ENCODE measurements at regions not wholly inside any gene's neighbourhood (a gene's known extent, or its start where the extent isn't known, plus 50 kb on each side); places are given as distances from the start of the nearest gene placed in this dataset.

- TF ChIP-seq GATA3 (IDR thresholded peaks at IDR 0.05; ENCODE audit: low read depth, low read length) (no peak), GATA2 (IDR thresholded peaks at IDR 0.05; ENCODE audit: low read depth, low read length) (no peak)
These were observed 153.0 kb downstream of the SMAD6 start for GRCh38 chr15:66855041-66855440.
